T47D (cell line): ENCODE measurements at regions not wholly inside any gene's neighbourhood (a gene's known extent, or its start where the extent isn't known, plus 50 kb on each side); places are given as distances from the start of the nearest gene placed in this dataset.
"Not testable (repeated sequence)": the region's sequence is repeated elsewhere in the genome, so short reads cannot be mapped to it uniquely, and the experiment has no call there.

Experiments used
- DNase-seq, 2 experiments: peaks; one replicate each; pipeline versions ENCODE4 v3.0.0 to v3.0.0-alpha.2; 2011 to 2012; ENCODE audit warnings: low read depth in 1 of 2, low spot score in 1 of 2
- JUND ChIP-seq: IDR thresholded peaks from 2 replicates; pipeline ENCODE4 v1.6.1; 2012; ENCODE audit warnings: low read depth
- in situ Hi-C: cut with HindIII; loops from 2 replicates; pipeline ENCODE4 v1.10.0; 2016; ENCODE audit warnings: low sequenced_read_pairs, low pct_unique_long_range_greater_than_20kb

DNA sequence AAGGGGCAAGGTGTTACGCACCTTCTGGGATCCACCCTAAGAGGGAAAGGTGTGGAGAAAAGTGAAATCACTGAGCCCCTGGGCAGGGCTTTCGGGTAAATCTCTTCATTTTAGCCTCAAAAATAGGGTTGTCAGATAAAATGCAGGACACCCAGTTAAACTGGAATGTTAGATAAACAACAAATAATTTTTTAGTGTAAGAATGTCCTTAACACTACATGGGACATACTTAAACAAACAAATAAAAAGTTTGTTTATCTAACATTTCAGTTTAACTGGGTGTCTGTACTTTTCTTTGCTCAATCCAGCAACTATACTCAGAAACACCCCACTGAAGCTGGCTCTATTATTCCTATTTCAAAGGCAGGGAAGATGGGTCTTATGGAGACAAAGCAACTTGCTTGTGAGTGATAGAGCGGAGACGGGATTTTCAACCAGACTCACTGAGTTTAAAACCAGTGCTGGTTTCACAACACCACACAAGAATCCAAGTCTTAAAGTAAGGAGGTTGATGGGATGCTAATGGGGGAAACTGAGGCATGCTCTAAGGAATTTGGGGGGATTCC lies 144.8 kb upstream of the RBPJ start:
- TF ChIP-seq JUND, result no peak
- DNase-seq, result no peak
- in situ Hi-C loops, result no loop called here

DNA sequence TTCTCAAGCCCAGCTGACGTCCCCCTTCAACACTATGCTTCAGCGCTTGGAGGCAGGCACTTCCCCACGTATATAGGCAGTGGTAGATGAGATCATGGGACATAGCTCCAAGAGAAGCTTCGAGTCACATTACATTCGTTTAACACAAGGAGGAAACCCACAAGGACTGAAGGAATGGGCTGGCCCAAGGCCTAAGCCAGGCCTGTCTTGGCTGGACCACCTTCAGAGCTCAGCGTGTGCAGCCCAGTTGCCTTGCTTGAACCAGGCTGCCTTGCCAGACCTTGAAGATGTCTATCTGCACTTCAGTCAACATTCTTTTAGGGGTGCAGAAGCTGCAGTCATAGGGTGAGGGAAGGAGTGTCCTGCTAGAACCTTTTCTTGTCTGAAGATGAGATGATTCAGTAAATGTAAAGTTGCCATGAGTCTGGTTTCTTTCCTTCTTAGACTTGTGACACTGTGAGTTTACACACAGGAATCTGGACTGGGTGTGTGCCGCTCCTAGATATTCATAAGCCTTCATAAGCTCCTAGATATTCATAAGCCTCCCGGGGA lies 144.1 kb upstream of the RBPJ start:
- TF ChIP-seq JUND, result no peak
- in situ Hi-C loops, result no loop called here
- no peak for DNase-seq

DNA sequence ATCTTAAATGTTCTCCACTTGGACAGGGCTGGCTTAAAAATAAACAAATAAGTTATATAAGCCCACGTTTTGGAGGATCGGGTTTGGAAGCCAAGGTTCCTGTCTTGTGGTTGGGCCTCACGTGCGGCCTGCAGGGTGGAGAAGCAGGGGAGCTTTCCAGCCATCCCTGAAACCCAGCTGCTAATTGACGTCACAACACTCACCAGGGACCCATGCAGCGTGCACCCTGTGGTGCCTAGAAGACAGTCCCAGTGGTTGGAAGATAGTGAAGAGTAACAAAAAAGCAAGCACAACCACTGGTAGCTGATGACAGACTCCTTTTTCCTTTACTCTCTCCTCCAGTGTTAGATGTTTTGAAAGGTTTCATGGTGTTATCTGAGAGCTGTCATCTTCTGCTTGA lies 142.0 kb upstream of the RBPJ start:
- in situ Hi-C loops, result no loop called here
- no peak for DNase-seq
- TF ChIP-seq JUND, result no peak

DNA sequence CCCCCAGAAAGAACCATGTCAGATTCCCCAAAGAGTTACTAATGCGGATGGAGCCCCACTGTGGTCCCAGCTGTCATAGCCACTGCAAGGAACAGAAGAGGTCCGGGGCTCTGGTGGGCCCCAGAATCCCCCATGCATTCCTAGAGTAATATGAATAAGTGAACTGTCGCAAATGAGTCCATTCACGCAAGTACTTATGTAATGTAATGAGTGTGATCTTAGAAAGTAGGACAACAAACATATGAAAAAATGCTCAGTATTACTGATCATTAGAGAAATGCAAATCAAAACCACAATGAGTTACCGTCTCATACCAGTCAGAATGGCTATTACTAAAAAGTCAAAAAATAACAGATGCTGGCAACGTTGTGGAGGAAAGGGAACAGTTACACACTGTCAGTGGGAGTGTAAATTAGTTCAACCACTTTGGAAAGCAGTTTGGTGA lies 141.5 kb upstream of the RBPJ start:
- in situ Hi-C loops, result no loop called here
- TF ChIP-seq JUND, result no peak
- DNase-seq, result no peak

DNA sequence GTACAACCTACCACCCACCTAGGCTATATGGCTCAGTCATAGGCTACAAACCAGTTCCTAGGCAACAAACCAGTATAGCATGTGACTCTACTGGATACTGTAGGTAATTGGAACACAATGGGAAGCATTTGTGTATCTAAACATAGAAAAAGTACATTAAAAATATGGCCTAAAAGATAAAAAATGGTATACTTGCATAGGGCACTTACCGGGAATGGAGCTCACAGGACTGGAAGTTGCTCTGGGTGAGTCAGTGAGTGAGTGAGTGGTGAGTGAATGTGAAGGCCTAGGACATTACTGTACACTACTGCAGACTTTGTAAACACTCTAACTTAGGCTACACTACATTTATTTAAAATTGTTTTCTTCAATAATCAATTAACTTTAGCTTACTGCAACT lies 139.2 kb upstream of the RBPJ start:
- in situ Hi-C loops, result no loop called here
- no peak for DNase-seq
- no peak for TF ChIP-seq JUND

DNA sequence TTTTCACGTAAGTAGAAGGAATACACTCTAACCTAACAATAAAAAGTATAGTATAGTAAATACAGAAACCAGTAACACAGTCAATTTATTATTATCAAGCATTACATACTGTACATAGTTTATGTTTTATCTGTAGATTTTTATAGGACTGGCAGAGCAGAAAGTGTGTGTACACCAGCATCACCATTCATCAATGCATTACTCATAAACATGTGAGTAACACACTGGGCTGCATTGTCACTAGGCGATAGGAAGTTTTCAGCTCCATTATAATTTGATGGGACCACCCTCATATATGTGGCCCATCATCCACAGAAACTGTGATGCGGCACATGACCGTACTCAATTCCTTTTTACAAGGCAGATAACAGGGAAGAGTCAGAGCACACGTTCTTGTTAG lies 137.8 kb upstream of the RBPJ start:
- in situ Hi-C loops, result no loop called here
- TF ChIP-seq JUND, result no peak
- no peak for DNase-seq

DNA sequence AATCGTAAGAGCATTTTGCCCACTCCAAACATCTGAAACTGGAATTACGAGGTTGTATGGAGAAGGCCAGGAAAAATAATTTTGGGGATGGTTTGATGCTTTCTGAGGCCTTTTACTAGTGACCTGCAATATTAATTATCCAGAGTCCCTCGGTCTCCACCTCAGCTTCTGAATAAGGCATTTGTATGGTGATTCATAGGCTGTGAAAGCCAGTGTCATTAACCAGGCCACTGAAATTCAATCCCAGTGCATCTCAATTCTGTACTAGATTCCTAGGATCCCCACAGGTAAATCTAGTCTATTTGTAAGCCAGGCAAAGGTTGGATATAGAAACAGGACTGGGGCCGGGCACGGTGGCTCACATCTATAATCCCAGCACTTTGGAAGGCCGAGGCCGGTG lies 135.4 kb upstream of the RBPJ start:
- TF ChIP-seq JUND, result no peak
- in situ Hi-C loops, result no loop called here
- no peak for DNase-seq

DNA sequence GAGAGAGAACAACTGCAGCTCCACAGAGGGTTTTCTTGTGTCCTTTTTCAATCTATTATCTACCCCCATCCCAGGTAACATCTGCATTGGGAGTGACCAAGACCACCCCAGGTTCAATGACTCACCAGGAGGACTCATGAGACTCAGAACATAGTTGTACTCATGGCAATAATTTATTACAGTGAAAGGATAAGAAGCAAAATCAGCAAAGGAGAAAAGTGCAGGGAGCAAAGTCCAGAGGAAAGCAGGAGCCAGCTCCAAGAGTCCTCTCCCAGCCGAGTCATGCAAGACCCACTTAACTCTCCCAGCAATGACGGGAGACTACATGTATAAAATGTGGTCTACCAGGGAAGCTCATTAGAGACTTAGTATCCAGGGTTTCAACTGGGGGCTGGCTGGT lies 129.5 kb upstream of the RBPJ start:
- no peak for TF ChIP-seq JUND
- in situ Hi-C loops, result no loop called here
- no peak for DNase-seq

DNA sequence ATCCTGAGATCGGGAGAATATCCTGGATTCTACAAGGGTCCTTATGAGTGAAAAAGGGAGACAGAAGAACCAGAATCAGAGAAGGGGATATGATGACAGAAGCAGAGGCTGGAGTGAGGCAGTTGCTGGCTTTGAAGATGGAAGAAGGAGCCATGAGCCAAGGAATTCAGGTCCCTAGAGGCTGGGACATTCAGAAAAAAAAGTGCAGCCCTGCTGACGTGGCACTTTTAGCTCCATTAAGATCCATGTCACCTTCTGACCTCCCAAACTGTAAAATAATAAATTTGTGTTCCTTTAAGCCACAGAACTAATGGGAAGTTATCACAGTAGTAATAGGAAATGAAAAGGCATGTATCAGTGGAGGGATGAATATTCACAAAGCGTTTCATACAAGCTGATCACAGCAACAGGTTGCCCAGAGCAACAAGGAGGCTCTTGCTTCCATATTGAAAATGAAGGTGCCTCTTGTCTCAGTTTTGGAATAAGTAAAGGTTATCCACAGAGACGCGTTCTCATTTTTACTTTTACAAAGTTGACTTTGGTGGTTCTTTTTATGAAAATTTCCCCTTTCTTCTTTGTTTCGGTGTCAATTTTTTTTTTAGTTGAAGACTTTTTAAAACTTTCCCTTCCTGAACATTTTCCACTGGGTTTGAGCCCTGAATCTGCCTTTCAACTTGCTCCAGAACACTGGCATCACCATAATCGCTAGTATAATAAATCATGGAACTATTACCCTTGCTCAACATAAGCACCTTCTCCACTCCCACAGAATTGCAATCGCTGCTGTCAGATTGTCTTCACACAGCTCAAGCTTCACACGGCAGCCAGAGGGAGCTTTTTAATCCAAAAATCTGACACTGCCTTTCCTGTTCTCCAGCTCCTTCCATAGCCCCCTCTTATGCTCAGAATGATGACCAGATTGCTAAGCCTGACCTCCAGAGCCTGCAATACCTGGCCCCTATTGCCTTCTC lies 127.6 kb upstream of the RBPJ start:
- in situ Hi-C loops, result no loop called here
- TF ChIP-seq JUND, result no peak
- no peak for DNase-seq

DNA sequence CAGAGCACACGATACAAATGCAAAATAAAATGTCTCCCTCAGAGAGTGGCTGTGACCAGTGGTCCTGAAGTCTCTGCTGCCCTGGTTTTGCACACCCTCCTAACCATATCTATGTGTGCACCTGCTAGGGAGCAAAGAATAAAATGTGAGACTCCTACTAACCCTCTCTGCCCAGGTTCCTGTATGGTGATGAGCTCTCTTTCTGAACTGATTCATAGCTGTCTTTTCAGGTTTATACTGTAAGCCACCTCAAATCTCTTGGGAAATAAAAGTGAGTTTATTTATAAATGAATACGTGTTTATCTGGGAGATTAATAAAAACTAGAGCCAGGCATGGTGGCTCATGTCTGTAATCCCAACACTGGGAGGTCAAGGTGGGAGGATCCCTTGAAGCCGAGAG lies 126.0 kb upstream of the RBPJ start:
- in situ Hi-C loops, result no loop called here
- no peak for TF ChIP-seq JUND
- no peak for DNase-seq

DNA sequence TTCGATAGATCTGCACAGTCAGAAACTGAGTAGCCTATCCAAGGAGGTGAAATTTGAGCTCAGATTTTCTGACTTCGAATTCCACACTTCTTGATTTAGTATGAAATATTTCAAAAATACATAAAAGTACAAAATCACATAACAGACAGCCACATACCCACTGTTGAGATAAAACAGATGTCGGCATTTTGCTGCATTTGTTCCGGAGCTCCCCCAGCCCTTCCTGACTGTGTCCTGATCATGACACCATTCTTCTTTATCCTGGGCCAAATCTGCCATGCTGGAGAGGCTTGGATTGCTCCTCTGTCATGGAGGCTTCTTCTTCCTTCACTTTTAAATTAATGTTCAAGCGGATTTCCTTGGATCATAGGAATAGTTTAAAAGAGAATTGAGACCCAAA lies 124.2 kb upstream of the RBPJ start:
- no peak for TF ChIP-seq JUND
- DNase-seq, result no peak
- in situ Hi-C loops, result no loop called here

DNA sequence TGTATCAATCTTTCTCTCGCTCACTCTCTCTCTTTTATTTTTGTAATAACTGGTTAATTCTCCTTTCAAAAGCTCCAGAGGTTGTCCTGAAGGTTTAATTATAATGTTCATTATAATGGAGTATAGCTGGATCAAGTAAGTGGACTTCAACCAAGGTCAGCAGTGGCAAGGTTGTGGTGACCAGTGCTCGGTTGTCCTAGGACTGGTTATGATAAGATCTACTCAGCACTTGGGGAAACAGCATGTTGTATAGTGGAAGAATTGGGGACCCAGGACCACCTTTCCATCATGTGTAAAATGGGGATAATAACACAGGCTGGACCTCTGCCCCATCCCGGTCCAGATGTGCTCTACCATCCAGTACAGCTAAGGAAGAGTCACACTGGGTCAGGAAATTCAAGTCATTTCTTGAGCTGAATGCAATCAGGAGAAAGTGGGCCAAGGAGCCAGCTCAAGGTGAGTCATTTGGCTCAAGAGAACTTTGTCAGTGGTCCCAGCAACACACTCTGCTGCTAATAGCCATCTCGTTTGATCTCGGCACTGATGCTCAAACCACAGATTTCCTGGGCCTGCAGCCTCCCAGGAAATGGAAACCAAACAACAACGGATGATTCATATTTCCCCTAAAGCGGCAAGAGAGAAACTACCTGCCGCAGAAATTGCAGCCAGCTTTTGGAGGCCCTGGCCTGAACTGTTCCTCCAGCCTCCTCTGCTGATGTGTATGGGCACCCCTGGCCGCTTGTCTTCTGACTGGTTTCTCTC lies 123.6 kb upstream of the RBPJ start:
- in situ Hi-C loops, result no loop called here
- DNase-seq, result no peak
- TF ChIP-seq JUND, result no peak

DNA sequence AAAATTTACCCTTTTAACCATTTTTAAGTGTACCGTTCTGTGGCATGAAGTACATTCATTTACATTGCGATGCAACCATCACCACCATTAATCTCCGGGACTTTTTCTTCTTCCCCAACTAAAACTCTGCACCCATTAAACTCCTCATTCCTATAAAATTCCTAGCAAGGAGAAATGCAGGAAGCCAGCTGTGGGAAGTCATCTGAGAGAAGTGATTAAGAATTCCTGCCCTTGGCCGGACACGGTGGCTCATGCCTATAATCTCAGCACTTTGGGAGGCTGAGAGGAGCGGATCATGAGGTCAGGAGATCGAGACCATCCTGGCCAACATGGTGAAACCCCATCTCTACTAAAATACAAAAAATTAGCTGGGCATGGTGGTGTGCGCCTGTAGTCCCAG lies 121.9 kb upstream of the RBPJ start:
- in situ Hi-C loops, DNase-seq: not testable (repeated sequence)
